Right lobe of liver (tissue), 6 donors: ENCODE measurements at regions not wholly inside any gene's neighbourhood (a gene's known extent, or its start where the extent isn't known, plus 50 kb on each side); places are given as distances from the start of the nearest gene placed in this dataset.

Experiments used
- ATAC-seq, 4 donors: fragments of 200-7000 bp; cut with Tn5 transposase; one replicate each; pipeline ENCODE4 v1.9.1; 2020; ENCODE audit warnings: mild to moderate bottlenecking in 4 of 4, moderate library complexity in 4 of 4
- DNase-seq, 3 donors: peaks; one replicate each; pipeline ENCODE4 v3.0.0-alpha.2; 2020
- H3K27ac ChIP-seq, 3 donors: fragments of 200-600 bp; one replicate each; pipeline ENCODE4 v1.8.0; 2022
- H3K27me3 ChIP-seq, 2 donors: fragments of 200-600 bp; one replicate each; pipeline ENCODE4 v1.8.0; 2022
- H3K36me3 ChIP-seq, 4 donors: fragments of 200-600 bp; sonication (generic) in 1 of 4; one replicate each; pipeline versions ENCODE4 v1.5.1 to v1.8.0; 2017 to 2022; ENCODE audit warnings: control low read depth in 1 of 4
- H3K4me1 ChIP-seq, 4 donors: fragments of 200-600 bp; sonication (generic) in 1 of 4; one replicate each; pipeline versions ENCODE4 v1.5.1 to v1.8.0; 2017 to 2022; ENCODE audit warnings: control low read depth in 1 of 4
- H3K4me3 ChIP-seq, 3 donors: fragments of 200-600 bp; one replicate each; pipeline ENCODE4 v1.8.0; 2022
- H3K9me3 ChIP-seq, 4 donors: fragments of 200-600 bp; sonication (generic) in 1 of 4; one replicate each; pipeline versions ENCODE4 v1.5.1 to v1.8.0; 2017 to 2022; ENCODE audit warnings: control low read depth in 1 of 4
- CTCF ChIP-seq, 4 donors: fragments of 200-600 bp in 3 of 4; fragments of 450-650 bp in 1 of 4; IDR thresholded peaks; one replicate each; pipeline versions ENCODE4 v1.5.1 to v1.8.0; 2016 to 2022; ENCODE audit warnings: antibody characterized with exemption in 4 of 4, mild to moderate bottlenecking in 2 of 4
- POLR2A ChIP-seq: fragments of 450-650 bp; IDR thresholded peaks from one replicate; pipeline ENCODE4 v1.6.1; 2017; ENCODE audit warnings: antibody characterized with exemption, mild to moderate bottlenecking
- WGBS: methylation state at CpG from one replicate; pipeline ENCODE4 v1.1.6; 2018; ENCODE audit warnings: low coverage, low lambda C conversion rate; ENCODE audit not compliant: insufficient coverage; ENCODE audit errors: missing lambda C conversion rate; 5-methylcytosine and 5-hydroxymethylcytosine counted together
- intact Hi-C, 2 donors: fragments of 100-400 bp; cut with DNase I; formaldehyde crosslinking; loops; one replicate each; pipeline versions ENCODE4 v1.11.2 to v1.14.1; 2022
- donor health status: DM: no; HTN: yes; CAD: no.
- donor health status: DM: no; HTN: no; CAD: no.
- donor health status: DM: no; HTN: no; CAD: no.
- donor health status: DM: no; HTN: yes; CAD: no.
- donor health status: DM: no; HTN: yes; CAD: no.

- Histone ChIP-seq H3K9me3 (no peaks in the 10 kb centered on the region), H3K4me3 (no peak overlapping the region), H3K36me3 (no peaks in the 10 kb centered on the region), H3K4me1 (no peaks in the 10 kb centered on the region), H3K27ac (no peak overlapping the region), H3K27me3 (no peaks in the 10 kb centered on the region)
- intact Hi-C loops: no loop called here
- TF ChIP-seq CTCF (IDR thresholded peaks at IDR 0.05) (no peak), POLR2A (no peak)
- DNase-seq: no peak
- ATAC-seq: no peak
Measured at GRCh38 chr4:54414545-54414944, 185.5 kb downstream of the PDGFRA start.

DNA sequence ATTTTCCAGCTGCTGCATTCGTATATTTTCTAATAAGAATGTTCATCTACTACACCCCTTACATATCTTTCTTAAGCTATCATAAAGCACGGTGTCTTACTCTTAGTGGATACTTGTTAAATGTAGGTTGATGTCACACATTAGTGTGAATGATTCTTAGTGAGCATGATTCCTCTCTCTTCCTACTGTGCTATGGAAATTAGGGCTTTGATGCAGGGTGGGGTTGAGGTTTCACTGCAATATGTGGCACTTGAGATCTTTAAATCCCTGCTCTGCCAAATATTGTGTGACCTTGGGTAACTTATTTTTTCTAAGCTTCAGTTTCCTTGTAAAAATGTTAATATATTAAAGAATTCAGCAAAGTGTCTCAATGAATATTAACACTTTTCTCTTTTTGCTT lies 188.4 kb downstream of the PDGFRA start:
- no peak for DNase-seq
- Histone ChIP-seq H3K36me3 (no peaks in the 10 kb centered on the region), H3K4me3 (no peak overlapping the region), H3K4me1 (no peaks in the 10 kb centered on the region), H3K27me3 (no peaks in the 10 kb centered on the region), H3K9me3 (no peaks in the 10 kb centered on the region), H3K27ac (no peak overlapping the region)
- TF ChIP-seq POLR2A (no peak), CTCF (IDR thresholded peaks at IDR 0.05) (no peak)
- 55% methylated on average over 2 of the region's 2 CpGs for WGBS
- intact Hi-C loops: no loop called here
- no peak for ATAC-seq

DNA sequence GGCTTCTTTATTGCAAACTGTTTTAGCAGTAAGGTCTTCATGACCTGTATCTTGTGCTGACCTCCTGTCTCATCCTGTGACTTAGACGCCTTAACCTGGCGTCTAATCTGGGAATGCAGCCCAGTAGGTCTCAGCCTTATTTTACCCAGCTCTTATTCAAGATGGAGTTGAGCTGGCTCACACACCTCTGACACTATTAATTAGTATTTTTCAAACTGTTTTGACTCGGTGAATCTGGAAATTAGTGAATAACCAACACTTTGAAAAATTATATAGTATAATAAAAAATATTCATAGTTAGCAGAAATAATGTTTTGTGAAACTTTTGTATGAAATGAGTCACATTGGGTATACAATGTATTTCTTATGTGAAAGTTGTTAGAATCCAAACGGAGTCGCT lies 189.4 kb downstream of the PDGFRA start:
- Histone ChIP-seq H3K27ac (no peak overlapping the region), H3K4me1 (no peaks in the 10 kb centered on the region), H3K4me3 (no peak overlapping the region), H3K9me3 (no peaks in the 10 kb centered on the region), H3K36me3 (no peaks in the 10 kb centered on the region), H3K27me3 (no peaks in the 10 kb centered on the region)
- TF ChIP-seq POLR2A (no peak), CTCF (IDR thresholded peaks at IDR 0.05) (no peak)
- ATAC-seq: no peak
- intact Hi-C loops: no loop called here
- 76% methylated on average over 5 of the region's 5 CpGs for WGBS
- no peak for DNase-seq

DNA sequence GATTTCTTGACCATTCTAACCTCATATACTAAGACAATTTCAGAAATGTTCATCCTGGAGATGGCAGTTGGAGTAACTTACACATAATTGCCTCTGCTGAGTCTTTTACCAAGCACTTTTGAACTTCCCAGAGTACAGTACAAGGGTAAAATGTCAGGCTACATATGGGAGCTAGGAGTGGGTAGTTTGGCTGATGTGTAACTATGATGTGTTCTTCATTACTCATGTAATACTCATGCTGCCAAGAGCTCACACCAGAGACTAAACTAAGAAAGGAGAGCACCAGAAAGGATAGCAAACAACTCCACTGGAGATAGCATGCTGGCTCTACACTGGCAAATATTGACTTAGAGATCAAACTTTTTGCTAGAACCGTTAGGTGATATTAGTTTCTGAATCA lies 194.0 kb downstream of the PDGFRA start:
- Histone ChIP-seq H3K9me3 (no peaks in the 10 kb centered on the region), H3K27me3 (no peaks in the 10 kb centered on the region), H3K36me3 (no peaks in the 10 kb centered on the region), H3K27ac (no peak overlapping the region), H3K4me1 (no peaks in the 10 kb centered on the region), H3K4me3 (no peak overlapping the region)
- intact Hi-C loops: no loop called here
- DNase-seq: no peak
- WGBS: 33% methylated on average over 1 of the region's 1 CpG
- no peak for TF ChIP-seq CTCF (IDR thresholded peaks at IDR 0.05)
- no peak for TF ChIP-seq POLR2A
- peak in 1 of 4 donors; percentile 39 for ATAC-seq

DNA sequence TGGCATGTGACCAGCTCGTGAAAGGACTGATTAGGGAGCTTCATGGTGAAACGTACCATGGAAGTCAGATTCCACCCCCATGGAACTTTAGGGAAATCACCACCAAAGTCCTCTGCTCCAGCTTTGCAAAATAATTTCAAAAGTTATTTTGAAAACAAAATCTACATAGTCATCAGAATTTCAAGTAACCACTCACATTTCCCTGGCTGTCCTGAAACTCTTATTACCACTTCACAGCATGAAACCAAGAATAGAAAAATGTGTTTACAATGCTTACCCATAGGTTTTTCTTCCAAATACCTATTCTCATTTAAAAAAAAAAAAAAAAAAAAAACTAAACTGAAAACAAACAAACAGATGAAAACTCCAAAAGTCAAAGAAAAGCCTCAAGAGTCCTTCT lies 198.7 kb downstream of the PDGFRA start:
- Histone ChIP-seq H3K4me3 (no peak overlapping the region), H3K9me3 (no peaks in the 10 kb centered on the region), H3K4me1 (no peaks in the 10 kb centered on the region), H3K27ac (no peak overlapping the region), H3K36me3 (no peaks in the 10 kb centered on the region), H3K27me3 (no peaks in the 10 kb centered on the region)
- ATAC-seq (no peak), DNase-seq (no peak)
- WGBS: 33% methylated on average over 1 of the region's 2 CpGs
- intact Hi-C loops: no loop called here
- TF ChIP-seq POLR2A (no peak), CTCF (IDR thresholded peaks at IDR 0.05) (no peak)
